Fibroblast of the aortic adventitia (primary cell): ENCODE measurements at regions not wholly inside any gene's neighbourhood (a gene's known extent, or its start where the extent isn't known, plus 50 kb on each side); places are given as distances from the start of the nearest gene placed in this dataset.

Experiments
- DNase-seq: peaks from one replicate; pipeline ENCODE4 v3.0.0-alpha.2; 2010; ENCODE audit warnings: low read depth
- H3K4me3 ChIP-seq: 2 replicates; pipeline ENCODE4 v1.5.1; 2011; ENCODE audit warnings: low read depth, mild to moderate bottlenecking, control low read depth, low read length, moderate library complexity
- TF ChIP-seq, protein P1 (sequence below): IDR thresholded peaks from 2 replicates; pipeline ENCODE4 v1.5.1; 2011; ENCODE audit warnings: mild to moderate bottlenecking, low read length, control low read depth, inconsistent platforms; ENCODE audit not compliant: insufficient read depth

- TF ChIP-seq, protein P1, sequence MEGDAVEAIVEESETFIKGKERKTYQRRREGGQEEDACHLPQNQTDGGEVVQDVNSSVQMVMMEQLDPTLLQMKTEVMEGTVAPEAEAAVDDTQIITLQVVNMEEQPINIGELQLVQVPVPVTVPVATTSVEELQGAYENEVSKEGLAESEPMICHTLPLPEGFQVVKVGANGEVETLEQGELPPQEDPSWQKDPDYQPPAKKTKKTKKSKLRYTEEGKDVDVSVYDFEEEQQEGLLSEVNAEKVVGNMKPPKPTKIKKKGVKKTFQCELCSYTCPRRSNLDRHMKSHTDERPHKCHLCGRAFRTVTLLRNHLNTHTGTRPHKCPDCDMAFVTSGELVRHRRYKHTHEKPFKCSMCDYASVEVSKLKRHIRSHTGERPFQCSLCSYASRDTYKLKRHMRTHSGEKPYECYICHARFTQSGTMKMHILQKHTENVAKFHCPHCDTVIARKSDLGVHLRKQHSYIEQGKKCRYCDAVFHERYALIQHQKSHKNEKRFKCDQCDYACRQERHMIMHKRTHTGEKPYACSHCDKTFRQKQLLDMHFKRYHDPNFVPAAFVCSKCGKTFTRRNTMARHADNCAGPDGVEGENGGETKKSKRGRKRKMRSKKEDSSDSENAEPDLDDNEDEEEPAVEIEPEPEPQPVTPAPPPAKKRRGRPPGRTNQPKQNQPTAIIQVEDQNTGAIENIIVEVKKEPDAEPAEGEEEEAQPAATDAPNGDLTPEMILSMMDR = no peak
- DNase-seq = no peak
- no peak overlapping the region for H3K4me3 ChIP-seq
These were observed 875.4 kb upstream of the PRKX start for GRCh38 chrX:4588893-4589292.

GRCh38 chrX:4588466-4588865, 875.0 kb upstream of the PRKX start:
- DNase-seq = no peak
- no peak overlapping the region for H3K4me3 ChIP-seq
- TF ChIP-seq, protein P1 = no peak

- DNase-seq = no peak
- TF ChIP-seq, protein P1 = no peak
- no peak overlapping the region for H3K4me3 ChIP-seq
These were observed 874.6 kb upstream of the PRKX start for GRCh38 chrX:4588056-4588455.

DNA sequence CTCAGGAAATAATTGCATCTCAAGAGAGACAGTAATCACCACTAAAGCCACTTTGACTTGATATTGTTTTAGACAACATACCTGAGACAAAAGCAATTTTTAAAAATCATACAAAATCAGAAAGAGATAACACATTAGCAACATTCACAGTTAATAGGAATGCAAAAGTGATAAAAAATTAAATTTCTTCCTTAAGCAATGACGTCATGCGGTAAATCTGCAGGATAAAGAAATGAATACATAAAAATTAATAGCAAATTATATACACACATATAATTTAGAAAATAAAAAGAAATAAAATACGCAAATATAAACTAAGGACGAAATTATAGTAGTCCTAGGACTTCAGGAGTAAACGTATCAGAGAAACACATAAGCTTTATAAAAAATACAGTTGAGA, 866.5 kb upstream of the PRKX start:
- no peak overlapping the region for H3K4me3 ChIP-seq
- TF ChIP-seq, protein P1 = no peak
- no peak for DNase-seq

DNA sequence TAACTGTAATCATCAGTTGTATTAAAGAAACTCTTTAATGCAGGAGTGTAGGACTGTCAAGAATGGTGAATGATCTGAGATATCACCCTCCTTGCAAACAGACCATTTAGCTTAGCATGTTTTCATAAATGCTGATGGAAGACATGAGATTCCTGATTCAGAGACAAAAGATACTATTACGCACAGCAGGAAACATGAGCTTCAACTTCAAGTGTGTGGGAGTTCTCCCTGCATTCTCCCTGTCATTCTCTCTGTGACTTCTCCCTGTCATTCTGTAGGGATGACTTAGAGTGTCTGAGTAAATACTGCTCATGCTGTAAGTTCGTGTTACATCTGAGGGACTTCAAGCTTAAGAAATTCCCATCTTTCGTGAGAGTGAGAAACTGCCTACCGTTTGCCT, 866.0 kb upstream of the PRKX start:
- DNase-seq = no peak
- TF ChIP-seq, protein P1 = no peak
- H3K4me3 ChIP-seq = no peak overlapping the region

GRCh38 chrX:4572691-4573090, 859.2 kb upstream of the PRKX start:
- no peak overlapping the region for H3K4me3 ChIP-seq
- DNase-seq = no peak
- TF ChIP-seq, protein P1 = no peak

DNA sequence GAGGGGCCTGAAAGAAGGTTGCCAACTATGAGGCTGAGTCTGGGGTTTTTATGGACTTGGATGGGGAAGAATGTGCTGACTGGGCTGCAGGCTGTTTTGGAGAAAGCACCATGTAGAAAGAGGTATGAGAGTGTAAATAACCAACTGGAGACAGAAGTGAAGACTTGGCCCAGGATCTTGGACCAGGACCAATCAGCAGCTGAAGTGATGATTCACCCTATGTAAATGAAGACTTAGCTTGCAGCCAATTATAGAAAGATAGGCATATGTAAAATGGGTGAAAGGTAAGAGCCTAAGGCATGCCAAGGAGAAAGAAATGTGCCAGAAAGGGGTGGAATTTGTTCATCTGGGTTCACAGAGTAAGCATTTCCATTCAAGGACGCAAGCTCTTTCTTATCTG, 856.7 kb upstream of the PRKX start:
- TF ChIP-seq, protein P1 = no peak
- no peak overlapping the region for H3K4me3 ChIP-seq
- no peak for DNase-seq
